RPMI8226 (cell line): ENCODE measurements at regions not wholly inside any gene's neighbourhood (a gene's known extent, or its start where the extent isn't known, plus 50 kb on each side); places are given as distances from the start of the nearest gene placed in this dataset.
"Not testable (repeated sequence)": the region's sequence is repeated elsewhere in the genome, so short reads cannot be mapped to it uniquely, and the experiment has no call there.

Source experiments
- DNase-seq: peaks from one replicate; pipeline ENCODE4 v3.0.0-alpha.2; 2015

DNA sequence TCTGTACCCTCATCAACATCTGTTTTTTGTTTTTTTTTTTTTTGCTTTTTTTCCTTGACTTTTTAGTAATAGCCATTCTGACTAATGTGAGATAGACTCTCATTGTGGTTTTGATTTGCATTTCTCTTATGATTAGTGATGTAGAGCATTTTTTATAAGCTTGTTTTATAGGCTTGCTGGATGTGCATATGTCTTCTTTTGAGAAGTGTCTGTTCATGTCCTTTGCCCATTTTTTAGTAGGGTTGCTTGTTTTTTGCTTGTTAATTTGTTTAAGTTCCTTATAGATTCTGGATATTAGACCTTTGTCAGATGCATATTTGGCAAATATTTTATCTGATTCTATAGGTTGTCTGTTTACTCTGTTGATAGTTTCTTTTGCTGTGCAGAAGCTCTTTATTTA is 53.5 kb upstream of the FAR1 start:
- not testable (repeated sequence) for DNase-seq

DNA sequence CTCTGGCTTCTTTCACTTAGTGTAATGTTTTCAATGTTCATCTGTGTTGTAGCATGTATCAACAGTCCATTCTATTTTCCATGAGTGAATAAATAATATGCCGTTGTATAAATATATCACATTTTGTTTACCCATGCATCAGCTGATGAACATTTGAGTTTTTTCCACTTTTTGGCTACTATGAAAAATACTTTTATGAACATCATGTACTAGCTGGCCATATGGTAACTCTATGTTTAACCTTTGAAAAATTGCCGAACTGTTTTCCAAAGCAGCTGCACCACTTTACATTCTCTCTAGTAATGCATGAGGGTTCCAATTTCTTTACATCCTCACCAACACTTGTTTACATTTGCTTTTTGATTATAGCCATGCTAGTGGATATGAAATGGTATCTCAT is 59.8 kb upstream of the FAR1 start:
- no peak for DNase-seq

GRCh38 chr11:13606701-13607100 is 61.8 kb upstream of the FAR1 start:
- DNase-seq, result no peak

DNA sequence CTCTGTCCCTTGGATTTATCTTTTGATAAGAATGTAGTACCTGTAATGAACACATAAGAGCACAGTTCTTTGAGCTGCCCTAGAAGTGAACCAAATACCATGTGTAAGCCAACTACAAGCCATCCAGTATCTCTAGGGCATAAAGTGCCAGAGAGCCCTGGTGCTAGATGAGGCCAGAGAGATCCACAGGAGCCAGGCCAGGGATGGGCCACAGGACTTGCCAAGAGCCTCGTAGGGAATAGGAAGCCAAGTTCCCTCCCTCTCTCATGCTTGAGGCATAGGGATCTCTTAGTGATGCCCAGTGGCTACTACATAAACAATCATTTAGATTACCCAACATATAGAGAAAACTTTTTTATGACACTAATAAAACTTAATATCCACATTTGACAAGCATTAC is 64.8 kb upstream of the FAR1 start:
- no peak for DNase-seq

GRCh38 chr11:13602844-13603243 is 65.6 kb upstream of the FAR1 start:
- no peak for DNase-seq

DNA sequence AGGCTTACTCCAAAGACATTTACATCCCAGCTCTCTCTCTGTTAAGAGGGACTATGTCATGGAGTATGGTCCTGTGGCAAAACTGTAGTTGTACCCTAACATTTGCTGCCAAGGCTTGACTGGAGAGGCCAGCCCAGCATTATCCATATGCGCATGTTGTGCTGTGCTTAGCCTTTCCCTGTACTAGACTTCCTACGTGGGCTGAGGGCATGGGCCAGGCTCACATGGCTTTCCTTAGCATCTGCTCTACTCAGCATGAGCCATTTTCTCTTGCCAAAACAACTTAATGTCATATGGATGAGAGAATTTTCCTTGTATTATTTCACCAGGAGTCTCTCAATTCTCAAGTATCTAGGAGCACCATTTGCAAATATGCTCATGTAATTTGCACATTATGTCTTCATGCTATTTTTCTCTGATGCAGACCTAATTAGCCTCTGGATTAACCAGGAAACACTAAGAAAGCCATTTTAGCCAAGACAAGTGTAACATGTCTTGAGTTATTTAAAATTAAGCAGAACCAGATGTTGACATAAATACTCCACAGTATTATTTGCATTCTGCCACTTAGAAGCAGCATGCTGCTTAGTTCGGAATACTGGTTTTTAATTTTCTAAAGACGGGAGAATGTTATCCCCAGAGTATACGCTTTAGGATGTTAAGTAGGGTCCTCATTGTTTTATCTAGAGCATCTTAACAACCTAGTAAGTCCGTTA is 71.7 kb upstream of the FAR1 start:
- DNase-seq, result no peak

GRCh38 chr11:13595166-13595565 is 73.3 kb upstream of the FAR1 start:
- no peak for DNase-seq

- no peak for DNase-seq
These were observed 74.4 kb upstream of the FAR1 start for GRCh38 chr11:13594044-13594443.

- DNase-seq, result no peak
These were observed 82.8 kb upstream of the PTH start for GRCh38 chr11:13578514-13579140.

GRCh38 chr11:13577881-13578280 is 82.1 kb upstream of the PTH start:
- no peak for DNase-seq

- no peak for DNase-seq
These were observed 81.2 kb upstream of the PTH start for GRCh38 chr11:13576995-13577394.

GRCh38 chr11:13575385-13575784 is 79.6 kb upstream of the PTH start:
- DNase-seq, result not testable (repeated sequence)

GRCh38 chr11:13567551-13567950 is 71.8 kb upstream of the PTH start:
- no peak for DNase-seq

DNA sequence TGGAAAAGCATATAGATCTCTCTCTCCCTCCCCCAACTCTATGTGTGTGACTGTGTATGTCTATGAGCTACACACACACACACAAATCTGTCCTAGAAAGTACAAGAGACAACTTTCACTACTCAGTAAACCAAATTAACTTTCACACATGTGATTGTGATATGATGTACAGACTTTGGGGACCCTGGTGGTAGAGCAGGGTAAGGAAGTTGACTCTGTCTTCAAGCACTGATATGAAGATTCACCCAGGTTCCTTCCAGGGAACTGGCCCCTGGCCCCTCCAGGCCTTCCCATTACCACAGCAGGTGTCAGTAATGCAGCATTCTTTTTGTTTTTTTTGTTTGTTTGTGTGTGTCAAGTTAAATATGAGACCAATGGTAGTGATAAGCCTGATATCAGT is 66.1 kb upstream of the PTH start:
- DNase-seq, result no peak

DNA sequence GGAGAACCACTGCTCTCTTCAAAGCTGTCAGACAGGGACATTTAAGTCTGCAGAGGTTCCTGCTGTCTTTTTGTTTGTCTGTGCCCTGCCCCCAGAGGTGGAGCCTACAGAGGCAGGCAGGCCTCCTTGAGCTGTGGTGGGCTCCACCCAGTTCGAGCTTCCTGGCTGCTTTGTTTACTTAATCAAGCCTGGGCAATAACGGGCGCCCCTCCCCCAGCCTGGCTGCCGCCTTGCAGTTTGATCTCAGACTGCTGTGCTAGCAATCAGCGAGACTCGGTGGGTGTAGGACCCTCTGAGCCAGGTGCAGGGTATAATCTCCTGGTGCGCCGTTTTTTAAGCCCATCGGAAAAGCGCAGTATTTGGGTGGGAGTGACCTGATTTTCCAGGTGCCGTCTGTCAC is 64.5 kb upstream of the PTH start:
- DNase-seq, result peak; percentile 16

DNA sequence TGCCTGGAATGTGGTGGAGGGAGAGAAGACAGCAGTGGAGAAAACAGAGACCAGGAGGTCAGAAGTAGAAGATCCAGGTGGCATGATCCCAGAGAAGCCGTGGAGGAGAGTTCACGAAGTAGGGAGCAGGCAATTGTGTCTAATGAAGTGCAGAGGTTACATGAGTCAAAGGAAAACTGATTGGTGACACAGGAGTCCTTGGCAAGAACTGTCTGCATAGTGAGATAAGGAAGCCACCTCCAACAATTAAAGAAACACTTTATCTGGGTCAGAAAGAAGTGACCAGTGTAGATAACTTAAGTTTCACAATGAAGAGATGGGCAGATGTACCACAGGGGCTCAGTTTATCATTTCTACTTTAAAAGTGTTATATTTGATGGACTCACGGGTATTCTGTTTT is 57.0 kb upstream of the PTH start:
- no peak for DNase-seq

- no peak for DNase-seq
These were observed 56.0 kb upstream of the PTH start for GRCh38 chr11:13551834-13552233.

- no peak for DNase-seq
These were observed 55.0 kb upstream of the PTH start for GRCh38 chr11:13550761-13551160.

DNA sequence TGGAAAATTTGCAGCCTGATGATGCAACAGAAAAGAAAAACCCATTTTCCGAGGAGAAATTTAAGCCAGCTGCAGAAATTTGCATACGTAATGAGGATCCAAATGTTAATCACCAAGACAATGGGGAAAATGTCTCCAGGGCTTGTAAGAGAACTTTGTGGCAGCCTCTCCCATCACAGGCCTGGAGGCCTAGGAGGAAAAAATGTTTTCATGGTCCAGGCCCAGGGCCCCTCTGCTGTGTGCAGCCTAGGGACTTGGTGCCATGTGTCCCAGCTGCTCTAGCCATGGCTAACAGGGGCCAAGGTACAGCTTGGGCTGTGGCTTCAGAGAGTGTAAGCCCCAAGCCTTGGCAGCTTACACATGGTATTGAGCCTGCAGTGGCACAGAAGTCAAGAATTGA is 50.3 kb upstream of the PTH start:
- DNase-seq, result not testable (repeated sequence)
